HG02642 (cell line): ENCODE measurements at regions not wholly inside any gene's neighbourhood (a gene's known extent, or its start where the extent isn't known, plus 50 kb on each side); places are given as distances from the start of the nearest gene placed in this dataset.
"Not testable (repeated sequence)": the region's sequence is repeated elsewhere in the genome, so short reads cannot be mapped to it uniquely, and the experiment has no call there.

Source experiments
- ATAC-seq: cut with Tn5 transposase; IDR thresholded peaks from one replicate; pipeline ENCODE4 v1.9.1; 2021; ENCODE audit warnings: mild to moderate bottlenecking; ENCODE audit not compliant: unreplicated experiment, poor library complexity

DNA sequence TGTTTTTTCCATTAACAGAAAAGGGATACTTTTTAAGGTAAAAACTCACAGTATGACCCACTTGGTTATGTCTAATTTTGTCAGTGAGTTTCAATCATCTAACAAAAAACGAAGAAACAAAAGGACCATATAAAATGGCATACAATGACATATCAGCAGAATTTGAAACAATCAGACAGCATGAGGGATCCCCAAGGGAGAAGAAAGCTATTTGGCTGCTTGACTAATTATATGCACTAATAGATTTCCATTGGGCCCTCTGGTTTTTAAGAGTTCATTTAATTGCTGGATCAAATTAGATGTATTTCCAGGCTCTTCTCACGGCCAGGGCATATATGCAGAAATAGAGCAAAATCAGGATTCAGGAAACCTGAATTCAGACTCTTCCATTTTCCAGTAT, 376.4 kb upstream of the GBE1 start:
- ATAC-seq, result no peak

DNA sequence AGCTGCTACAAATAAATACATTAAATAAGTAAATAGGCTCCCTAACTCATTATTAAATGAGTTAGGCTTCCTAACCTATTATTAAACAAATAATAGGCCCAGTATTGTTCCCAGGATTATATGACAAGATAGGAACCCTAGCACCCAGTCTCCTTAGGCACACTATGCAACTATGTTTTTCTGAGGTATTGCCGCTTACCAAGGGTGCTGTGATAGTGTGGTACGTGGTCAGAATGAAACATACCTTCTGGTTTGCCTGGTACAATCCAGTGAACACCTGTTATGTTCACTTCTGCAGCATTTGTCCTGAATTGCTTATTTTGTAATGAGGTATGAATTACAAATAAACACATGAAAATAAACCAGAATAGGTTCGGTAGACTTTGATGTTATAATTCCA, 375.6 kb upstream of the GBE1 start:
- no peak for ATAC-seq

- peak; percentile 91 for ATAC-seq
These were observed 371.7 kb upstream of the GBE1 start for GRCh38 chr3:82133070-82133606.

GRCh38 chr3:82132210-82133069, 371.0 kb upstream of the GBE1 start:
- ATAC-seq, result no peak

DNA sequence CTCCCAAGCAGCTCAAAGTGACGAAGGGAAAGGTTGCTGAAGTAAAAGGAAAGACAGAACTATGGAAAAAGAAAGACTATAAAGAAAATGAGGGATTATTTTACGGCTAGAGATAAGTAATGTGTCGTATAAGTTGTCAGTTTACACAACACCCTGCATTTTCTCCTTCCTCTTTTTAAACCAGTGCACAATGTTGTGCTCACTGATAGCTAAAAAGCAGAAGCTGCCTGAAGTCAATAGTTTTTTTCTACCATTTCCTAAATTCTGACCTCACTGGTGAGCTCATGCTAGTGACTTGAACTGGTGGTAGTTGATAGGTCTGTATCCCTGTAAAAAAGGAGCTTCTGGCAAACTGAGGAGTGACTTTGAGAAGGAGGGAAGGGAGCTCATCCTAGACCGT, 368.6 kb upstream of the GBE1 start:
- ATAC-seq, result no peak

DNA sequence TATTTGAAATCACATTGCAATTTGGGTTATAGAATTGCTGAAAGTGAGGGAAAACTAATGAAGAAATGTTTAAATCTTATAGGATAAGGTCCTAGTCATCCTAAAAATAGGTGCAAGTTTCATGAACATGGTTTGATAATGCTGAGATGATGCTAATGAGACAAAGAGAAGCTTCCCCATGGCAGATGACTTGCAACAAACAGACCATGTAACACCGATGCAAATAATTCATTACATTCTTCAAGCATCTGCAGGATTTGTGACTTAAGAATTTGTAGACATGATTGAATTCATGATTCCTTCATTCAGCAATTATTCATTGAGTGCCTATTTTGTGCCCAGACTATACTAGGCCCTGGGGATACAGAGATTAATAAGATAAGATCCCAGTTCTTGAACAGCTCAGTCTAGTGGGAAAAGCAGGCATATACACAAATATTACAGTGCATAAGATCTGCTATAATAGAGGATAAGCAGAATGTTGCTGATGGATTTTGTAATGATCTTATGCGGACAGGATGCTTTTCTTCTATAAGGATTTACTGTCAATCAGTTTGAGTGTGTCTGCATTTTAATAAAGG, 367.9 kb upstream of the GBE1 start:
- no peak for ATAC-seq

DNA sequence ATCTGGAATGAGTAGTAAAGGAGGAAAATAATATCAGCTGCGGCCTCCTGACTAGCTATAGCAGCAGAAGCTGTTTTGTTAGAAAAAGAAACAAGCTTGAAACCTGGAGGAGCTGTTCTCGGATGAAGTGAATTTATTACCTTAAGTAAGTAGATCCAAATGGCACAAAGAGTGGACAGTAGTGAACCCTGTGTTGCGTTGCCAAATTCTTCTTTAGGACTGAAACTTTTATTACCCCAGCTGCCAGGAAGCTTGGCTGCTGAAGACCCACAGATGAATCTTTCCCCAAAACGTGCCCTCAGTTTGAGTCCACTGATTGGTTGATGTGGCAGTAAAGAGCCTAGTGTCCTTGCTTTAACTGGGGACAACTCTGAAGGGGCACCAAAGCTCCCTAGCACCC, 366.8 kb upstream of the GBE1 start:
- ATAC-seq, result no peak

- ATAC-seq, result no peak
These were observed 361.3 kb upstream of the GBE1 start for GRCh38 chr3:82122554-82123345.

DNA sequence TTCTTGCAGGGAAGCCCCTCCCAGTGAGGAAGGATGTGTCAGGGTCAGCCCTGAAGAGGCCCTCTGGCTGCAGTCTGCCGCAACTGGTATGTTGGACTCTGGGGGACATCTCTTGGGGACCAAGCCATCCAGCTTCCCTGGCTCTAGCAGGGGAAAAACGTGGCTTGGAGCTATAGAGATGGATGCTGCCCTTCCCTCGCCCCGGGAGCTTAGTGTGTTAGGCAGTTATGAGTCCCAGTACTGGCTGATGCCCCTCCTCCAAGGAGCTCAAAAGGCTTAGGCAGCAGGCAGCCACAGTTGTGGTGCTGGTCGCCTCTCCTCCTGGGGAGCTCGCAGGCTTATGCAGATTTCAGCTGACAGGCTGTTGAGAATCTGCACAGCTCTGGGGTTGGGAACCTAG, 353.1 kb upstream of the GBE1 start:
- ATAC-seq, result no peak

GRCh38 chr3:82110721-82111120, 349.3 kb upstream of the GBE1 start:
- ATAC-seq, result not testable (repeated sequence)

GRCh38 chr3:82103241-82103640, 341.8 kb upstream of the GBE1 start:
- ATAC-seq, result no peak

- ATAC-seq, result no peak
These were observed 338.9 kb upstream of the GBE1 start for GRCh38 chr3:82100378-82100777.

- ATAC-seq, result no peak
These were observed 332.2 kb upstream of the GBE1 start for GRCh38 chr3:82093641-82094040.

DNA sequence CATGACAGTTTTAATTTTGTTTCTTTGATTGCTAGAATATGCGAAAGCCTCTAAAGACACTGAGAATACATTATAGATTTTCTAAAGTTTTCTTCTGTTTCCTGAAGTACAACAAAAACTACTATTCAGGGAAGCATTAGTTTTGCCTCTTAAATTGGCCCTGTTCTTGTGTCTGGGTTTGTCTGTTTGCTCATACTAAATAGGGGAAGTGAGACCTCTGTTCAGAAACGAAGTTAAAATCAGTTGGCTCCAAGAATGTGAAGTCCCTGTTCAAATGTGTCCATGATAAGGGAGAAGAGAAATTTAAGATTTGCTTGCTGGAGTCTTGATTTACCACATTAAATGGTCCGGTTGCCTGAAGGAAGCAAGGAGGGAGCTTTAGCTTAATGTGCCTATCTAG, 327.3 kb upstream of the GBE1 start:
- ATAC-seq, result no peak

DNA sequence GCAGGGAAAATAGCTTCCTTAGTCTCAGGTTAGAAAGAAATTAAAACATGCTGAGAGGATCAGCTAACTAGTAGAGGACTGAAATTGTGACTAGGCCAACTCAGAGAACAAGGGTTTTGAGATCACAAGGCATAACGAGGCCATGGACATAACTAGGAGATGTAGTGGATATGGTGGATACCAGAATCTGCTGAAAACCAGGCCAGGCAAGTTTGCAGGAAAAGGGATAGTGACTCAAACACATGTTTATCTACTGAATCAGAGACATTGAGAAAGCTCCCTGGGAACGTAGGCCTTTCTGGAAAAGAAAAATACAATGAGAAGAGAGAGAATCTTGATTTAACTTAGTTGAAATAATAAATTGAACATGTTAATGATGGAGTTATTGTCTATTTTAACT, 326.5 kb upstream of the GBE1 start:
- ATAC-seq, result no peak

GRCh38 chr3:82085851-82086475, 324.5 kb upstream of the GBE1 start:
- ATAC-seq, result no peak

DNA sequence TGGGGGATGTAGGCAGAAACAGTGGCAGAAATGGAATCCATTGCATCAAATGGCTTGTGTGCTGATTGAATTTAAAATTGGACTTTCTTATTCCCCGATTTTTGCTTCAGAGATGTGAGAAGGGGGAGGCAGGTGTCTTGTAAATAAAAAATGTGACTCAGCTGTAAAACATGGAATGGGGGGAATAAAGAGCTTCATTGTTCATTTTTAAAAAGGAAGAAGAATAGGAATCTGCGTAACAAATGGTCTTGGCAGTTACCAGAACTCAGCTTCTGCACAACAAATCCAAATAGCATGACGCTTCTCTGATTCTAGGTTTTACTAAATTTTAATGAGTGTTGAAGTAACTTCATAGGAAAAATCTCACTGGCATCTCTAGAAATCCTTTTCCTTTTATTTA, 323.9 kb upstream of the GBE1 start:
- ATAC-seq, result no peak

DNA sequence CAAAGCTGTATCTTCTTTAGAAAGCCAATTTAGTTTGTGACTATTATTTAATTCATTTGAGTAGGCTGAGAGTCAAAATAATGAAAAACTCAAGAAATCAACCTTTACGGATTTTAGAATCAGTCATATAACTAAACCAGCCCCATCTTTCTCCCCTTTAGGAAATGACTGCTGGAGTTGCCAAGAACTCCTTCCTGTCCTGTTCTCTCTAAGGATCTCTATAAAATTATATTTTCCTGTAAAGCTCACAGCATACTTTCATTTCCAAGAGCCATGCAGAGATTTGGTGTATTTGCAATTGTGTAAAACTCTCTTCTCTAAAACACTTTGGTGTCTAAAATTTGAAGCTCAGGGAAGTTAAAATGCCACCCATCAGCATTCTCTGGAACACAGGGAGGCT, 323.4 kb upstream of the GBE1 start:
- no peak for ATAC-seq

DNA sequence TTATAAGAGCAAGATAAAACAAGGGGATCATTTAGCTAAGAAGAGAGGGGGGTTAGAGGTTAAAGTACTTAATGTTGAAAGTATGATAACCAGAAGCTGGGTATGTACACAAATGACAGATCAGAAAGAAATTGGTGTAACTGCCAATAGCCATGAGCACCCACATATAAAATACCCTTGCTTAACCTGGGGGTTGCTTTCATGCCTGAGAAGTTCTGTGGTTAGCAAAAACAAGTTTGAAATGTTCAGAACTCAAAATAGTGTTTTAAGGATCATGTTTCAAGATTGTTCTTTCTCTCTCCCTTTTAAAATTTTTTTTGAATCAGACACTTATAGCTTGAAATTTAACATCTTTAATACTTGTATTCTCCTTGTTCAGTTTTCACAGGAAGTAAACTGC, 321.4 kb upstream of the GBE1 start:
- no peak for ATAC-seq

DNA sequence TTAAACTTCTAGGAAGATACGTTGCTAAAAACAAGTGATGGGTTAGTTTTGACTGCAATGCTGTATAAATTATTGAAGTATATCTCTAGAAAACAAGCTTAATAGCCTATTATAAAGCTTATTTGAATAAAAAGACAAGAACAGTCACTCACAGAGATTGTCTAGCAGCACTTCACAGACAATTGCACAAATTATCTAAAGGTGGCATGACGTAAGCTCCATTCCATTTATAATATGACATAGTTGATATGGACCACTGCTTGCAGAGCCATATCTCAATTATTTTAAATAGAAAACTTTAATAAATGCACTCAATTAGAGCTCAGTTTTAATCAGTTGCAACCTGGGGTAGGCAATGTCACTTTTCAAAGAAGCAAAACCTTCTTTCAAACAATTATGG, 319.9 kb upstream of the GBE1 start:
- ATAC-seq, result no peak

DNA sequence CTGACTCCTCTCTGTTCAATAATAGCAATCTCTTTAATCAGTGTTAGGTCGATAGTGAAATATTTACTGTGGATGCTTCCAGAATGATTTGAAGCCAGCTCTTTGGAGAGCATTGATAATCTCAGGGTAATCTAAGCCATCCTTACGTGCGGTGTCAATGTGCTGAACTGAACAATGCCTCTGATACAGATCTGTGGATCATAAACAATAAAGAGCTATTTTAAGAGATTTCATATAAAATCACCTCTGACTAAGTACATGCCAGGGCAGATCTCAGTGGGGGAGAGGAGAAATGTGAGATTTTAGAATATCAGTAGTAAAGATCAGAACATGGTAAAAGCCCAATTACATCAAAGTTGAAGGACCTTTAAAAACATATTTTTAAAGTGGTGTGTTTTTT, 319.3 kb upstream of the GBE1 start:
- ATAC-seq, result no peak
